NAMALWA (cell line): ENCODE measurements at regions not wholly inside any gene's neighbourhood (a gene's known extent, or its start where the extent isn't known, plus 50 kb on each side); places are given as distances from the start of the nearest gene placed in this dataset.
A peak's percentile ranks its signal among the peaks of the same experiment; 100 is the strongest.

Experiments
- DNase-seq: peaks from one replicate; pipeline ENCODE4 v3.0.0-alpha.2; 2015; ENCODE audit warnings: low spot score

- peak; percentile 13 for DNase-seq
Measured at GRCh38 chr13:85665286-85665685, 133.9 kb downstream of the SLITRK6 start.

GRCh38 chr13:85663856-85664255 lies 135.4 kb downstream of the SLITRK6 start:
- no peak for DNase-seq

- no peak for DNase-seq
Measured at GRCh38 chr13:85662186-85662585, 137.0 kb downstream of the SLITRK6 start.

- no peak for DNase-seq
Measured at GRCh38 chr13:85661675-85662074, 137.5 kb downstream of the SLITRK6 start.

GRCh38 chr13:85659493-85659892 lies 139.7 kb downstream of the SLITRK6 start:
- DNase-seq: no peak

GRCh38 chr13:85657942-85658341 lies 141.3 kb downstream of the SLITRK6 start:
- DNase-seq: no peak

- DNase-seq: no peak
Measured at GRCh38 chr13:85655040-85655439, 144.2 kb downstream of the SLITRK6 start.

GRCh38 chr13:85654227-85654626 lies 145.0 kb downstream of the SLITRK6 start:
- no peak for DNase-seq

- no peak for DNase-seq
Measured at GRCh38 chr13:85653681-85654080, 145.5 kb downstream of the SLITRK6 start.

GRCh38 chr13:85652491-85652890 lies 146.7 kb downstream of the SLITRK6 start:
- no peak for DNase-seq

GRCh38 chr13:85651440-85651839 lies 147.8 kb downstream of the SLITRK6 start:
- DNase-seq: no peak

- peak; percentile 11 for DNase-seq
Measured at GRCh38 chr13:85650613-85651012, 148.6 kb downstream of the SLITRK6 start.

GRCh38 chr13:85640727-85641126 lies 158.5 kb downstream of the SLITRK6 start:
- no peak for DNase-seq

GRCh38 chr13:85638815-85639393 lies 160.3 kb downstream of the SLITRK6 start:
- DNase-seq: no peak

GRCh38 chr13:85638265-85638664 lies 161.0 kb downstream of the SLITRK6 start:
- DNase-seq: no peak

GRCh38 chr13:85632526-85633195 lies 166.6 kb downstream of the SLITRK6 start:
- DNase-seq: no peak

- DNase-seq: no peak
Measured at GRCh38 chr13:85631801-85632200, 167.4 kb downstream of the SLITRK6 start.

- DNase-seq: no peak
Measured at GRCh38 chr13:85626603-85627002, 172.6 kb downstream of the SLITRK6 start.

- DNase-seq: no peak
Measured at GRCh38 chr13:85619321-85619720, 179.9 kb downstream of the SLITRK6 start.

- no peak for DNase-seq
Measured at GRCh38 chr13:85618521-85618920, 180.7 kb downstream of the SLITRK6 start.

- no peak for DNase-seq
Measured at GRCh38 chr13:85616275-85616674, 182.9 kb downstream of the SLITRK6 start.

GRCh38 chr13:85615031-85615430 lies 184.2 kb downstream of the SLITRK6 start:
- no peak for DNase-seq

- no peak for DNase-seq
Measured at GRCh38 chr13:85610024-85610423, 189.2 kb downstream of the SLITRK6 start.

GRCh38 chr13:85608255-85608829 lies 190.9 kb downstream of the SLITRK6 start:
- DNase-seq: no peak
